ENCODE measurements at regions not wholly inside any gene's neighbourhood (a gene's known extent, or its start where the extent isn't known, plus 50 kb on each side); places are given as distances from the start of the nearest gene placed in this dataset.
"Not testable (repeated sequence)": the region's sequence is repeated elsewhere in the genome, so short reads cannot be mapped to it uniquely, and the experiment has no call there.

DNA sequence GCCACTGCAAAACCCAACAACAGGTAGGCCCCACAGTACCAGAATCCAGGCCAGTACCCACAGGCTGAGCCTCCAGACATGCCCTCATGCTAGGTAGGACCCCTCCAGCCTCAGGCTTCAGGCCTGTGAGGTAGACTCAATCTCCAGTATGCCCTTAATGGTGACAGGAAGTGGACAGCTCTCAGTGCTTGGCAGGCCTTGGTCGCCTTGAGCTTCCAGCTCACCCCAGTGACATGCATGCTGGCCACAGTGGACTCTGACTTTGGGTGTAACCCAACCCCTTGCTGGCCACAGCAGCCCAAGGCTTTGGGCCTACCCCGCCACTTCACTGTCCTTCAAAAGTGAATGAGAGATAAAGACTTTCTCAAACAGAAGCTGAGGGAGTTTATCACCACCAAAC, 324.2 kb downstream of the ANTXR2 start:
- in situ Hi-C loops (cut with MboI; ENCODE audit: low sequenced_read_pairs): no loop called here

DNA sequence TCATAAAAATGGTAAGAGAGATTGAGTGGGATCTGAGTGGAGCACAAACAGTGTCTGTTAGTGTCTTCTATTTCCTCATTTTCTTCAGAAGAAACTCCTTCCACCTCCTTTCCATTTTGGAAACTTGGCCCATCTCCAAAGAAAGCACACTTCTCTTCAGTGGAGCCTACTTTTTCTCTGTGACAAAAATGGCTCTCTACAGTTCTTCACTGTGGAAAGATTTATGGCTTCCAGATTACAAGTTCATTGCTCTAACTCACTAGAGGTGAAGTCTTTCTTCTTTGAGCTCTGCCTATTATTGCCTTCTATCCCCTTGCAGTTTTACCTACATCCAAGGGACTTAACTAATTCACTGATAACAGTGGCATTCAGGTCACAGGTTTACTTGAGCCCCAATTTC, 325.8 kb downstream of the ANTXR2 start:
- in situ Hi-C loops (cut with MboI; ENCODE audit: low sequenced_read_pairs): no loop called here

DNA sequence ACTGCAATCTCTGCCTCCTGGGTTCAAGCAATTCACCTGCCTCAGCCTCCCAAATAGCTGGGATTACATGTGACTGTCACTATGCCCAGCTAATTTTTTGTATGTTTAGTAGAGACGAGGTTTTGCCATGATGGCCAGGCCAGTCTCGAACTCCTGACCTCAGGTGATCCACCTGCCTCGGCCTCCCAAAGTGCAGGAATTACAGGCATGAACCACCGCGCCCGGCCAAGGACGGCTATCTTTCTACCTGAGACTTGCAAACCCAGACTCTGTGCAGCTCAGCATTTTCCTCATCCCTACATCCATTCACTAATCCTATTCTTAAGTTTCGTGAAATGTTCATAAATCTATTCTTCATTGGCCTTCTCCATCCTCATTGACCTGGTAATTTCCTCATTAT, 330.0 kb downstream of the ANTXR2 start:
- in situ Hi-C loops (cut with MboI; ENCODE audit: low sequenced_read_pairs): no loop called here

DNA sequence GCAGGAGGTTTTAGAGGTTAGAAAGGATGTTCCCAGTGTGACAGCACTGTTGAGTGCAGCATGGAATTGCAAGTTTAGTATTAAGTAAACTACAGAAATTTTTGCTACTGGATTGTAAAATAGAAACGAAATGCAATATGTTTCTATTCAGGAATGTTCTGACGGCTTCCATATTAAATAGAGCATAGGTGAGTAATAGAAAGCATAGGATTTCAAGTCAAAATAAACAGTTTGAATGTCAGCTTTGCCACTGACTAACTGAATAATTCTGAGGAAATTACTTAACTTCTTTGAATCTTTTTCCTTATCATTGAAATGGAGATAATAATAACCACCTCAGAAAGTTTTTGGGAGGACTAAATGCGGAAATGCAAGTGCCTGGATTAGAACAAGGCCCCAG, 331.9 kb upstream of the GK2 start:
- in situ Hi-C loops (cut with MboI; ENCODE audit: low sequenced_read_pairs): no loop called here

DNA sequence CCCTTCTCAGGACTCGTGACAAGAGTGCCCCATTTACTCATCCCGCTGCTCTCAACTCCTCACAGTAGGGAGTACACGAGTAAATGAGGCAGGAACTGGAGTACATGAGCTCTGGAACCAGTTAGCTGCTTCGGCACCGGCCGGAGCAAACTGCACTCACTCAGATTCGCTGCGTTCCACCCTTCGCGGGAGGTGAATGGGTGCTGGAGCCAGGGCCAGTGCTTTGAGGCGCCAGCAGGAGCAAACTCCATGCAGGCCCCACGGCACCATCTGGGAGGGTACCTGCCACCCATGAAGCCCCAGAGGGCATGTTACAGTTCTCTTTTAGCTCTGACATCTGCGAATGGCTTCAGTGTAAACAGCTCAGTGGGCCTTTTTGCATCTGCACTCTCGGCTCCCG, 315.5 kb upstream of the GK2 start:
- in situ Hi-C loops (cut with MboI; ENCODE audit: low sequenced_read_pairs): no loop called here

DNA sequence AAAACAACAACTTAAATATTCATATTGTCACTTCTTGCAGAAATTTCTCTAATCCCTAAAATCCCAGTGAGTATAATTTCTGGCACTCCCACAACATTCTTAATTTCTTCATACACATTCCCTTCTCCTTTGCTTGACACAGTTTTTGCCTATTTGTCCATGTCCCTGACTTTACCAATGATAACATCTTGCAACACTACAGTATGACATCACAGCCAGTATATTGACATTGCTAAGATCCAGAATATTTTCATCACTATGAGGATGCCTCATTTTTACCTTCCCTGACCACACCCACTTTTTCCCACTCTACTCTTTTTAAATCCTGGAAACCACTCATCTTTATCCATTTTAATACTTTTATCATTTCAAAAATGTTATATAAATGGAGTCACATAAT, 292.3 kb upstream of the GK2 start:
- in situ Hi-C loops (cut with MboI; ENCODE audit: low sequenced_read_pairs): no loop called here

DNA sequence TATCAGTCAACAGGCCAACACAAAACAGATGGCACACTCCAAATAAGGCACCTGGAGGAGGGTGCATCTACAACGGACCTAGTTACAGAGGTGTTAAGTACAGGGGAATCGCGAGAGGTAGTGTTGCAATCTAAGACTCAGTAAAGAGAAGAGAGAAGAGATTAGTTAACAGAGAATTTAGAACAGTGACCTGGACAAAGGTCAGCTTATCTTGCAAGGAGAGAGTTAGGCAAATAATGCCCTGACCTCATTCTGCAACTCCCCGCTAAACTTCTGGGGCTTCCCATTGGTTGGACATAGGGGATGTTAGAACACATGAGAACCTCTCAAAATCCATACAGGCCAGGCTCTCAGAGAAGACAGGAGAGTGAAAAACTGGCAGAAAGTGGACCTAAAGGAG, 289.4 kb upstream of the GK2 start:
- in situ Hi-C loops (cut with MboI; ENCODE audit: low sequenced_read_pairs): no loop called here

DNA sequence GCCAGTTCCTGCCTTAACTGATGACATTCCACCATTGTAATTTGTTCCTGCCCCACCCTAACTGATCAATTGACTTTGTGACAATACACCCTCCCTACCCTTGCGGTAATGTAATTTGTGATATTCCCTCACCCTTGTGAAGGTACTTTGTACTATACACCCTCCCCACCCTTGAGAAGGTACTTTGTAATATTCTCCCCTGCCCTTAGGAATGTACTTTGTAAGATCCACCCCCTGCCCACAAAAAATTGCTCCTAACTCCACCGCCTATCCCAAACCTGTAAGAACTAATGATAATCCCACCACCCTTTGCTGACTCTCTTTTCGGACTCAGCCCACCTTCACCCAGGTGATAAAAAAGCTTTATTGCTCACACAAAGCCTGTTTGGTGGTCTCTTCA, 288.5 kb upstream of the GK2 start:
- in situ Hi-C loops (cut with MboI; ENCODE audit: low sequenced_read_pairs): not testable (repeated sequence)

DNA sequence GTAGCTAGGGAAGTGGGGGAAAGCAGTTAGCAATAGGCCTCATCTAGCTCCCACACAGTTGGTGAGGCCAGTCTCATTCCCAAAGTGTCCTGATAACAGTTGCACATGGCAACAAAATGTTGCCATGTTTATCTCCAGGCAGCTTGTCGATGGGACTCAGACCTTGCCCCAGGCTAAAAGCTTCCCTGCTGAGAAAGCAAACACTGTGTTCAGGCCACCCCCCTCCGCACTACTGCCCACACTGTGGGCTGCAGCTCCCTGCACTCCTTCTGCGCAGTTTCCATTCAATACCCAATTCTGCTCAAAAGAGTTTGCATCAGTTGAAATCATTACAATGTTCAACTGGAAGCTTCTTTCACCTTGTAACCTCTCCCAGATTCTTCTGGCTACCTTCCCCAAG, 287.8 kb upstream of the GK2 start:
- in situ Hi-C loops (cut with MboI; ENCODE audit: low sequenced_read_pairs): no loop called here

DNA sequence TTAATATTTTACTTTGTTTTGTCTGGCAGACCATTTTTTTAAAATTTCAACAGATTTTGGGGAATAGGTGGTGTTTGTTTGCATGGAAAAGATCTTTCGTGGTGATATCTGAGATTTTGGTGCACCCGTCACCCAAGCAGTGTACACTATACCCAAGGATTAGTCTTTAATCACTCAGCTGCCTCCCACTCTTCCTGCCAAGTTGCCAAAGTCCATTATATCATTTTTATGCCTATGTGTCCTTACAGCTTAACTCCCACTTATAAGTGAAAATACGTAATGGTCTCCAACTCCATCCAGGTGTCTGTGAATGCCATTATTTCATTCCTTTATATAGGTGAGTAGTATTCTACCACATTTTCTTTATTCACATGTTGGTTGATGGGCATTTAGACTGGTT, 281.7 kb upstream of the GK2 start:
- in situ Hi-C loops (cut with MboI; ENCODE audit: low sequenced_read_pairs): no loop called here

DNA sequence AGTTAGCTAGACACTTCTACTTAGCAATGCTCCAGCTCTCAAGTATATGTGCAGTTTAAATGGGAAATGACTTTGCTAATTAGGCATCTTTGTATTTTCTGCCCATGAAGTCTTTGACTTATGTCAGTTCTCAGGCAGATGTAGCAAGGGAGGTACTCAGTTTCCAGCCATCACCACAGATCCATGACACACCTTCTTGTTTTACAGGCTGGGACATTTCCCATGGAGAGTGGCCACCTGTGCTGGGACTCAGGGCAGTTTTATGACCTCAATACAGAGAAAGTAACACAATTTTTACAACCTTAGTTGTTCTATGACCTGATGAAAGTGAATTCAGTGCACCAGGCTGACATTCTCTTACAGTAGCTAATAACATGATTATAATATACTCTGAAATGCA, 280.7 kb upstream of the GK2 start:
- in situ Hi-C loops (cut with MboI; ENCODE audit: low sequenced_read_pairs): no loop called here

DNA sequence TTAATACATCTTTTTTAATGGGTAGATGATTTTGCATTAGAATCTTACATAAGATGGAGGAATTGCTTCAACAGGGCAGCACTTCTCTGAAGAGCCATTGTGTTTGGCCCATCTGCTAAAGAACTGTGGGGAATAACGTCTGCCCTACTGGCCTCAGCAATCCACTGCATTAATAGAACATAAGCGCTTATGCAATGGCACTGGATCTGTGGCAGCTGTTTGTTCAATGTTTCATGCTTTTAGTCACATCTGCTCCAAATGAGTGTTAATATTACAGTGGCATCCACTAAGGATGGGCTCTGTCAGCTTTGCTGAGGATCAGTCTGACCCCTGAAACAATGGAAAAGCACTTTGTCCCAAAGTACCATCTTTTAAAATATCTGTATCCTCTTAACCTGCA, 279.0 kb upstream of the GK2 start:
- in situ Hi-C loops (cut with MboI; ENCODE audit: low sequenced_read_pairs): no loop called here

DNA sequence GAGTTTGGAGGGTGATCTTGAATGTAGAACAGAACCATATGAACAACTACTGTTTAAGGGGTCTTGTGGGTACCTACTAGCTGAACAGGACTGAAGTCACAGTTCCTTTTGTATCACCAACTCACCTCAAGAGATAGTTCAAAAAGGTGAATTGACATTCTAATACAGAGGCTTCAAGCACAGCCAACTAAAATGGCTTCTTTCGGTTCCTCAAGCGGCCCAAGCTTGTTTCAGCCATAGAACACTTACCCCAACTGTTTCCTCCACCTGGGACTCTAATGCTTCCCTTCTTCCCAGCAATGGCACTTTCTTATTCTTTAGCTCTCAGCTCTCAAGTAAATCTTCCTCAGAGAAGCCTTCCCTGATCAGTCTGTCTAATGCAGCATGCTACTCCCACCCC, 277.5 kb upstream of the GK2 start:
- in situ Hi-C loops (cut with MboI; ENCODE audit: low sequenced_read_pairs): no loop called here

DNA sequence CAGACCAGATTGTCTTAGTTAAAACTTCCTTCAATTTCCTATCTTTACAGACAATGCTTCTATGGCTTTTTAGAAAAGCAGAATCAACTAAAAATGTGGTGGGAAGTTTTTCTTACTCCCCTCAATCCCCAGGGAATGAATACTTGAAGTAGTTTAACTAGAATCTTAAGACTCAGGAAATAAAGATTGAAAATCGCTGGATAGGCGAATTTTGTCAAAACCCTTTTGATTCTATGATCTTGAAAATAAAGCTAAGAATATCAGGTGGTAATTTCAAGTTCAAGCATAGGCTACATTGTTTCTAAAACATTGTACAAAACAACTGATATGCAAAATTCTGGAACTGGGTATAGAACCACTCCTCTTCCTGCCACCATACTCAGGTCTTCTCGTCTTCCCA, 276.5 kb upstream of the GK2 start:
- in situ Hi-C loops (cut with MboI; ENCODE audit: low sequenced_read_pairs): no loop called here

DNA sequence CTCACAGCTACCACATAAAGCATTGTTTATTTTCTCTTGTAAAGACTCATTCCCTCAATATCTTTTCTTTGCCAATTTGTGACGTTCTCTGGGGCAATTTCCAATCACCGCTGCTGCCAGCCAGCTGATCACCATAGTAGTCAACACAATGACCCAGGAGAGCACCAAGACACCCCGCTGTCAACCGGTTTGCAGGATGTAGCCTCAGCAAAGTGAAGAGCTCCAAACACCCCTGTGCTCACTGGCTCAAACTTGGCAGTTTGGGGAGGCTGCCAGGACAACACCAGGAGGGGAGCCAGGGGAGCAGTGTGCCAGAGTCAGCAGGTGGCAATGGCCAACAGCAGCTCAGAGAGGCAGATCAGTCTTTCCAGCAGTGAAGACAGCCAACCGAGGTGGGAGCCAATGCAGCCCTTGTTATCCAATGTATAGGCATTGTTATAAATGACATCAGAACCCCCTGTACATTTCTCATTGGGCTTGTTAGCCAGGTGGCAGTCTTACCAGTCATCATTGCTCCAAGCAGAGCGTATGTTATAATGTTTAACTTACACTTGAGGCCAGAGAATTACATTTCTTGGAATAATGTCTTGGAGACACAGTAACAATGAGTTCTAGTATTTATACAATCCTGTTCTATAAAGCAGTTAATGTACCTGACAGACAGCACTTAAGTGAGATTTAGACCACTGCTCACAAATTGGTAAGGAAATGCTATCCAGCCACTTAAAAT, 274.9 kb upstream of the GK2 start:
- in situ Hi-C loops (cut with MboI; ENCODE audit: low sequenced_read_pairs): no loop called here

DNA sequence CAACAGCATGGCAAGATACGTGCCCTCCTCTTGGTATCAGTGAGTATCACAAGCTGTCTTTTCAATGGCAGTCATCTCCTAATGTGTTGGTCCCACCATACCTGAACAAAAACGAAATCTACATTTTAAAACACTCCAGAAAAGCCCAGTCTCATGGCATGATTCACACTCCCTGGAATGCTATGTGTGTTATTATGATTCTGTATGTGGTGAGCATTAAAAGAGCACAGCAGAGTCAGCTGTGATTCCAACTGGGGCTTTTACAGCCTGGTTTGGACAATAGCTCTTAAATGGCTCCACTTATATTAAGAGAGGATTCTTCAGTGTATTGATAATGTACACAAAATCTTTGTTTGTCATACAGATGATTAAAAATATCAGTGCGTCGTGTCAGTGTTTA, 274.1 kb upstream of the GK2 start:
- in situ Hi-C loops (cut with MboI; ENCODE audit: low sequenced_read_pairs): no loop called here

DNA sequence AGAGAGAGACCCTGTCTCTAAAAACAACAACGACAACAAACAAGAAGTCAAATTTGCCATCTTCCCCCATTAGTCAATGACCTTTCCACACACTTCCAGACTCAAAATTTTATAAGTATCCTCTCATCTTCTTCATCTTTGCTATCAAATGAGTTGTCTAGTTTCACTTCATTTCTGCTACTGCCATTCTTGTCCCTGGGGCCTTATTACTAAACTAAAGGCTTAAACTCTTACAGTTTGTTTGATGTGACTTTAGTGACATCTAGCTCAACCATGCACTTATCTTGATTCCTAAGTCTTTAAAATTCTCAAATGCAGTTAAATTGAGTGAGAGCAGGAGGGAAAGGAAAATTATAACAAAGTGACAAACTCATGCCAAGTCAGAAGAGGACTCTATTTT, 271.8 kb upstream of the GK2 start:
- in situ Hi-C loops (cut with MboI; ENCODE audit: low sequenced_read_pairs): no loop called here

DNA sequence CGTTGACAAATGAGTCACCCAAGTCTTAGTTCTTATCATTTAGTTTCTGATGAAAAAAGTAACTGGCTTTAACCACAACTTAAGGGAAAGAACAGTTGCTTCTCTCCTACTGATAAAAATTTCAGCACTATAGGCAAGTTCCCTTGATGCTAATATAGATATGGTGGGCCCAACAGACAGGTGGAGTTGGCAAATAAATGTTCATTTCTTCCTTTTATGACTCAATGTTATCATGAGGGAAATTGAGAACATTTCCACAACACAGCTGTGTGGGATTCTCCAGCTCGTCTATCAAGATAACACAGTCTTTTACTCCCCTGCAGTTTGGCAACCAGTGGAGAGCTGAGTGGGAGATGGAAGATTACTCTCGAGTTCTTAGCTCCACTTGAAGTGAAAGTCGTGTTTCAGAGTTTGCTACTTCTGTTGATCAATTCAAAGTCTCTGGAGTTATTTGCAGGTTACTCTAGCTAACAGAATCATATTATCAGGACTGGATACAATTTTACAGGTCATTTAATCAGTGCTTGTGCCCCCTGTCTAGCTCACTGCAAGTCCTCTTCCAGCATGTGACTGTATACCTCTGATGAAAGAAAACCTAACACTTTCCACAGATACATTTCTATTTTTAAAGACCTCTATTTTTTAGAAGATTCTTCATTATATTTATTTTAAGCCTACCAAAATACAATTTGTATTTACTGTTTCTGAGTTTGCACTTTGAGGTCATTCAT, 270.6 kb upstream of the GK2 start:
- in situ Hi-C loops (cut with MboI; ENCODE audit: low sequenced_read_pairs): no loop called here

DNA sequence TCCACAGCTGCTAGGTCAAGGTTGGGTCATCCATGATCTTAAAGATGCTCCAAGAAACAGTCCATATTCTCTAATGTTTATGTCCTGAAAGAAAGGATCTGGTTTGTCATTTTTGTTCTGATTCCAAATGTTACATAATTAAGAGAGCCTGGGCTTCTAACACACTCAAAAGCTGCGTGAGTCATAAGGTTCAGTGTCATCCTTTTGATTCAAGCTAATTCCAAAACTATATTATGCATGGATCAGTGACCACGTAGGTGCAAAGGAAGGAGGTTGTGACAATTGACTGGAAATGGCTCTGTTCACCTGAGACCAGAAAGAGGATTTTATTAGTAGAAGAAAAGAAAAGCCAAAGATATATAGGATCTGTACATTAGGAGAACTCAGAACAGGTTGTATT, 268.7 kb upstream of the GK2 start:
- in situ Hi-C loops (cut with MboI; ENCODE audit: low sequenced_read_pairs): no loop called here

DNA sequence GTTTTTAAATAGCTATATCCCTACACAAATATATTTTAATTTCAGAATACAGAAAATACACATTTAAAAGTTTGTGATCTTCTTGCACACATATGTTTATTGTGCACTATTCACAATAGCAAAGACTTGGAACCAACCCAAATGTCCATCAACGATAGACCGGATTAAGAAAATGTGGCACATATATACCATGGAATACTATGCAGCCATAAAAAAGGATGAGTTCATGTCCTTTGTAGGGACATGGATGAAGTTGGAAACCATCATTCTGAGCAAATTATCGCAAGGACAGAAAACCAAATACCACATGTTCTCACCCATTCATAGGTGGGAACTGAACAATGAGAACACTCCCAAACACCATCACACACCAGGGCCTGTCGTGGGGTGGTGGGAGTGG, 266.9 kb upstream of the GK2 start:
- in situ Hi-C loops (cut with MboI; ENCODE audit: low sequenced_read_pairs): not testable (repeated sequence)

DNA sequence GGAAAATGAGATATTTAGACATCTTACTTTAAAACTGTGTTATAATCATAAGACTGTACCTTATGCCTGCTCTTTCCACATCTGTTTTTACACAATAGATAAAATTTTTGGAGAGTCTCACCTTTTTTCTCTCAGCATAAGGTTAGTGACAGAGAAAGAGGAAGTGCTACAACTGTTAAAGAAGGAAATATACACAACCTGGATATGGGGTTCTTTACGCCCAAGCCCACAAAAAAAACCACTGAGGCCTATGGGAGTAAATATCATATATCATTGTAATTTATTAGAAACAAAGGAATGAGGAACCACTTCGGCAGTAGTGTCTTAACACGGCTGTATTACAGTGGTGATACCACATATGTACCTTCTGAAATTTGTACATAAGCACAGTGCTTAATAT, 265.9 kb upstream of the GK2 start:
- in situ Hi-C loops (cut with MboI; ENCODE audit: low sequenced_read_pairs): no loop called here

DNA sequence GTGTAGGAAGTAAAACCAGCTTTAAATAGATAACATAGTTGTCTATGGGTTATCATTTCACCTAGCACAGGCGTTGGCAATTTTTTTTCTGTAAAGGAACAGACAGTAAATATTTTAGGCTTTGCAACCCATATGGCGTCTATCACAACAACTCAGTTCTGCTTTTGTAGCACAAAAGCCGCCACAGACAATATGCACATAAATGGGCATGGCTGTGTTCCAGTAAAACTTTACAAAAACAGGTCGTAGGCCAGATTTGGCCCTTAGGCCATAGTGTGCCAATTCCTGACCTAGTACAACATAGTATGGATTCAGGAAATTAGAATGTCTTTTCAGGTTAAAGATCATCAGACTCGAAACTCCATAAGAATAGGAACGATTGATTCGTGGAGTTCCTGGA, 265.3 kb upstream of the GK2 start:
- in situ Hi-C loops (cut with MboI; ENCODE audit: low sequenced_read_pairs): no loop called here

DNA sequence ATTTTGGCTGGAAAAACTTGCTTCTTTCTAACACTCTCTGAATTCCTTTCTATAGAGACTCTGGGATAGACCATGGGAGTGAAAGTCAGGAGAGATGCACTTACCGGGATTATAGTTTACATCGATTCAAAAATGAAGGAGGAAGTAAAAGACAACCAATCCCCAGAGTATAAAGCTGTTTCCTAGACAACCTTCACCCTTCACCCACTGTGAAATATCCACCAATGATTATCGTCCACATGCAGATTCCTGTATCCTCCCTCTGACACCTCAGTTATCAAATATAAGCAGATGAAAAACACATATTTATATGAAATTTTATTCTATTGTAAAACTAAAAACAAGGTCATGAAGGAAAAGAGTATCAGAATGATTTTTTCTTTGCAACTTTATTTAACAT, 258.8 kb upstream of the GK2 start:
- in situ Hi-C loops (cut with MboI; ENCODE audit: low sequenced_read_pairs): no loop called here

All from HL-60/S4 (cell line).